Neural cell (in vitro differentiated cells): ENCODE measurements at regions not wholly inside any gene's neighbourhood (a gene's known extent, or its start where the extent isn't known, plus 50 kb on each side); places are given as distances from the start of the nearest gene placed in this dataset.

Source experiments
- H2AFZ ChIP-seq: fragments of 200-600, 300-800 bp; sonication (generic), shearing (Covaris generic); 2 replicates; pipeline ENCODE4 v1.6.0; 2014; ENCODE audit warnings: low read depth, mild to moderate bottlenecking, antibody characterized with exemption, low read length, moderate library complexity
- H3F3A ChIP-seq: fragments of 200-600 bp; shearing (Covaris generic); 2 replicates; pipeline ENCODE4 v1.6.1; 2016; ENCODE audit warnings: mild to moderate bottlenecking, moderate library complexity, mixed read lengths, antibody characterized with exemption, low read length; ENCODE audit not compliant: insufficient read depth, poor library complexity, severe bottlenecking
- H3K27ac ChIP-seq: fragments of 200-600, 300-800 bp; sonication (generic), shearing (Covaris generic); 2 replicates; pipeline ENCODE4 v1.5.1; 2014; ENCODE audit warnings: mild to moderate bottlenecking, low read length, moderate library complexity
- H3K27me3 ChIP-seq: fragments of 300-800, 200-600 bp; sonication (generic), shearing (Covaris generic); 2 replicates; pipeline ENCODE4 v1.6.0; 2014; ENCODE audit warnings: mild to moderate bottlenecking, low read depth, low read length, moderate library complexity; ENCODE audit not compliant: insufficient read depth
- H3K36me3 ChIP-seq: fragments of 300-800, 200-600 bp; sonication (generic), shearing (Covaris generic); 2 replicates; pipeline ENCODE4 v1.5.1; 2014; ENCODE audit warnings: mild to moderate bottlenecking, antibody characterized with exemption, low read length, moderate library complexity; ENCODE audit not compliant: insufficient read depth
- H3K4me2 ChIP-seq: fragments of 300-800, 200-600 bp; sonication (generic), shearing (Covaris generic); 2 replicates; pipeline ENCODE4 v1.6.0; 2014; ENCODE audit warnings: mild to moderate bottlenecking, low read length
- H3K4me3 ChIP-seq: fragments of 300-800, 200-600 bp; sonication (generic), shearing (Covaris generic); 2 replicates; pipeline ENCODE4 v1.5.1; 2014; ENCODE audit warnings: mild to moderate bottlenecking, low read length, moderate library complexity
- H3K79me2 ChIP-seq: fragments of 200-600 bp; shearing (Covaris generic); replicated peaks from 2 replicates; pipeline ENCODE4 v1.6.0; 2014; ENCODE audit warnings: mild to moderate bottlenecking, low read length, moderate library complexity; ENCODE audit not compliant: insufficient read depth
- H3K9ac ChIP-seq: fragments of 300-800, 200-600 bp; sonication (generic), shearing (Covaris generic); 2 replicates; pipeline ENCODE4 v1.6.1; 2016; ENCODE audit warnings: mild to moderate bottlenecking, low read length, mixed read lengths
- H3K9me2 ChIP-seq: fragments of 200-600 bp; shearing (Covaris generic); 2 replicates; pipeline ENCODE4 v1.6.1; 2016; ENCODE audit warnings: mild to moderate bottlenecking, low read length, mixed read lengths; ENCODE audit not compliant: insufficient read depth
- H3K9me3 ChIP-seq: fragments of 200-600, 300-800 bp; sonication (generic), shearing (Covaris generic); 2 replicates; pipeline ENCODE4 v1.6.1; 2016; ENCODE audit warnings: mild to moderate bottlenecking, mixed run types, low read length, moderate library complexity, mixed read lengths
- H4K20me1 ChIP-seq: fragments of 200-600 bp; shearing (Covaris generic); 2 replicates; pipeline ENCODE4 v1.6.1; 2016; ENCODE audit warnings: mild to moderate bottlenecking, mixed run types; ENCODE audit not compliant: insufficient read depth
- EP300 ChIP-seq: fragments of 450-650 bp; conservative IDR thresholded peaks from 2 replicates; pipeline ENCODE4 v1.6.1; 2014; ENCODE audit warnings: antibody characterized with exemption, mild to moderate bottlenecking, moderate library complexity; ENCODE audit not compliant: poor library complexity, severe bottlenecking
- EZH2 ChIP-seq: fragments of 200-600, 300-800 bp; shearing (Covaris generic), sonication (generic); IDR thresholded peaks from 2 replicates; pipeline ENCODE4 v1.6.1; 2014; ENCODE audit warnings: antibody characterized with exemption, low read length, borderline replicate concordance, mild to moderate bottlenecking; ENCODE audit not compliant: insufficient read depth, poor library complexity, severe bottlenecking
- MXI1 ChIP-seq: fragments of 450-650 bp; conservative IDR thresholded peaks from 2 replicates; pipeline ENCODE4 v1.6.1; 2014; ENCODE audit warnings: antibody characterized with exemption, mild to moderate bottlenecking; ENCODE audit not compliant: poor library complexity, severe bottlenecking
- POLR2AphosphoS5 ChIP-seq: IDR thresholded peaks from 2 replicates; pipeline ENCODE4 v1.6.1; 2012
- RAD21 ChIP-seq: fragments of 450-650 bp; conservative IDR thresholded peaks from 2 replicates; pipeline ENCODE4 v1.6.1; 2014; ENCODE audit warnings: antibody characterized with exemption, mild to moderate bottlenecking, moderate library complexity
- SMC3 ChIP-seq: fragments of 450-650 bp; conservative IDR thresholded peaks from 2 replicates; pipeline ENCODE4 v1.6.1; 2014; ENCODE audit warnings: antibody characterized with exemption, mild to moderate bottlenecking, moderate library complexity; ENCODE audit not compliant: poor library complexity
- TAF1 ChIP-seq: IDR thresholded peaks from 2 replicates; pipeline ENCODE4 v1.6.1; 2012; ENCODE audit warnings: low read depth
- TF ChIP-seq, protein P1 (sequence below): IDR thresholded peaks from 2 replicates; pipeline ENCODE4 v1.6.1; 2012; ENCODE audit warnings: borderline replicate concordance
- TF ChIP-seq, protein P2 (sequence below): fragments of 450-650 bp; IDR thresholded peaks from 2 replicates; pipeline ENCODE4 v1.5.1; 2014; ENCODE audit warnings: antibody characterized with exemption, mild to moderate bottlenecking, moderate library complexity; ENCODE audit not compliant: poor library complexity, severe bottlenecking

DNA sequence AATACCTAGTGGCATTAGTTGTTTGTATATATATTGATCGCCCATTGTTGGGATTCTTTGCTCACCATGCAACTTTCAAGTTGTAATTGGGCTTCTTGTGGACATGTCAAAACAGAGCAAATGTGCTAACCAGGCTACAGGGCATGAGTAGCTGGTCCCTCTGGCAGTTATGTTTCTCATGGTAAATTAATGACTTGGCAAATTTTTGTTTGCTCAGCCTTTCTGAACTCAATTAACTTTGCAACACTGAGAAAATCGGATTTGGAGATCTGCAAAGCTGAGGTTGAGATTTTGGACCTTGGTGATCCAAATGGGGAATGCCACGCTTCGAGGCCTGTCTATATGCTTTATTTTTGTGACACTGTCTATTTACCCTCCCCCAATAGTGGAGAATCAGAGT is 138.5 kb upstream of the PIRT start:
- H3F3A ChIP-seq, result no peaks in the 10 kb centered on the region
- no peaks in the 10 kb centered on the region for H3K79me2 ChIP-seq
- no peak overlapping the region for H2AFZ ChIP-seq
- no peak overlapping the region for H3K4me3 ChIP-seq
- no peak overlapping the region for H3K9ac ChIP-seq
- TF ChIP-seq POLR2AphosphoS5, result no peak
- TF ChIP-seq RAD21, result no peak
- TF ChIP-seq EP300, result no peak
- TF ChIP-seq, protein P1, sequence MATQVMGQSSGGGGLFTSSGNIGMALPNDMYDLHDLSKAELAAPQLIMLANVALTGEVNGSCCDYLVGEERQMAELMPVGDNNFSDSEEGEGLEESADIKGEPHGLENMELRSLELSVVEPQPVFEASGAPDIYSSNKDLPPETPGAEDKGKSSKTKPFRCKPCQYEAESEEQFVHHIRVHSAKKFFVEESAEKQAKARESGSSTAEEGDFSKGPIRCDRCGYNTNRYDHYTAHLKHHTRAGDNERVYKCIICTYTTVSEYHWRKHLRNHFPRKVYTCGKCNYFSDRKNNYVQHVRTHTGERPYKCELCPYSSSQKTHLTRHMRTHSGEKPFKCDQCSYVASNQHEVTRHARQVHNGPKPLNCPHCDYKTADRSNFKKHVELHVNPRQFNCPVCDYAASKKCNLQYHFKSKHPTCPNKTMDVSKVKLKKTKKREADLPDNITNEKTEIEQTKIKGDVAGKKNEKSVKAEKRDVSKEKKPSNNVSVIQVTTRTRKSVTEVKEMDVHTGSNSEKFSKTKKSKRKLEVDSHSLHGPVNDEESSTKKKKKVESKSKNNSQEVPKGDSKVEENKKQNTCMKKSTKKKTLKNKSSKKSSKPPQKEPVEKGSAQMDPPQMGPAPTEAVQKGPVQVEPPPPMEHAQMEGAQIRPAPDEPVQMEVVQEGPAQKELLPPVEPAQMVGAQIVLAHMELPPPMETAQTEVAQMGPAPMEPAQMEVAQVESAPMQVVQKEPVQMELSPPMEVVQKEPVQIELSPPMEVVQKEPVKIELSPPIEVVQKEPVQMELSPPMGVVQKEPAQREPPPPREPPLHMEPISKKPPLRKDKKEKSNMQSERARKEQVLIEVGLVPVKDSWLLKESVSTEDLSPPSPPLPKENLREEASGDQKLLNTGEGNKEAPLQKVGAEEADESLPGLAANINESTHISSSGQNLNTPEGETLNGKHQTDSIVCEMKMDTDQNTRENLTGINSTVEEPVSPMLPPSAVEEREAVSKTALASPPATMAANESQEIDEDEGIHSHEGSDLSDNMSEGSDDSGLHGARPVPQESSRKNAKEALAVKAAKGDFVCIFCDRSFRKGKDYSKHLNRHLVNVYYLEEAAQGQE, result no peak
- no peak for TF ChIP-seq MXI1
- TF ChIP-seq TAF1, result no peak
- TF ChIP-seq, protein P2, sequence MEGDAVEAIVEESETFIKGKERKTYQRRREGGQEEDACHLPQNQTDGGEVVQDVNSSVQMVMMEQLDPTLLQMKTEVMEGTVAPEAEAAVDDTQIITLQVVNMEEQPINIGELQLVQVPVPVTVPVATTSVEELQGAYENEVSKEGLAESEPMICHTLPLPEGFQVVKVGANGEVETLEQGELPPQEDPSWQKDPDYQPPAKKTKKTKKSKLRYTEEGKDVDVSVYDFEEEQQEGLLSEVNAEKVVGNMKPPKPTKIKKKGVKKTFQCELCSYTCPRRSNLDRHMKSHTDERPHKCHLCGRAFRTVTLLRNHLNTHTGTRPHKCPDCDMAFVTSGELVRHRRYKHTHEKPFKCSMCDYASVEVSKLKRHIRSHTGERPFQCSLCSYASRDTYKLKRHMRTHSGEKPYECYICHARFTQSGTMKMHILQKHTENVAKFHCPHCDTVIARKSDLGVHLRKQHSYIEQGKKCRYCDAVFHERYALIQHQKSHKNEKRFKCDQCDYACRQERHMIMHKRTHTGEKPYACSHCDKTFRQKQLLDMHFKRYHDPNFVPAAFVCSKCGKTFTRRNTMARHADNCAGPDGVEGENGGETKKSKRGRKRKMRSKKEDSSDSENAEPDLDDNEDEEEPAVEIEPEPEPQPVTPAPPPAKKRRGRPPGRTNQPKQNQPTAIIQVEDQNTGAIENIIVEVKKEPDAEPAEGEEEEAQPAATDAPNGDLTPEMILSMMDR, result no peak
- TF ChIP-seq SMC3, result no peak
- TF ChIP-seq EZH2, result no peak
- H3K9me2 ChIP-seq, result no peaks in the 10 kb centered on the region
- no peaks in the 10 kb centered on the region for H3K9me3 ChIP-seq
- H3K4me2 ChIP-seq, result no peak overlapping the region
- H3K27ac ChIP-seq, result no peak overlapping the region
- no peaks in the 10 kb centered on the region for H3K27me3 ChIP-seq
- H3K36me3 ChIP-seq, result no peaks in the 10 kb centered on the region
- no peaks in the 10 kb centered on the region for H4K20me1 ChIP-seq

DNA sequence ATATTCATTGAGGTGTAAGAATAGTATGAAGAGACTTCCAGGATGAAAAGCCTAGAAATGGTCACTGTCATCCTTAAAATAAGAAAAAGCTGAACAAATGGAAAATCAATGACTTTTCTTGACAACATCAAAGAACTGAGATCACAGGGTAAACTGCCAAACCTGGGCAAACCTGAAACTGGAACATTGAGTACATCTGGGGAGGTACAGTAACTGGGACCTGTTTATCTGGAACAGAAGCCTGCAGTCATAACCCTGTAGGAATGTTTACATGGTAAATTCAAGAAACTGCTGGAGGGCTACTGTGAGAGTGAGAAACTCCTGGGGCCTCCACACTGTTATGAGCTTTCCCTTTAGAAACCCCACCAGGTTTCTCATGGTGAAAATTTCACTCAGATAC is 130.1 kb upstream of the PIRT start:
- Histone ChIP-seq H3K9ac (no peak overlapping the region), H3K36me3 (no peaks in the 10 kb centered on the region), H3K4me2 (no peak overlapping the region), H3K27me3 (no peaks in the 10 kb centered on the region), H3F3A (no peaks in the 10 kb centered on the region), H3K9me3 (no peaks in the 10 kb centered on the region), H3K79me2 (no peaks in the 10 kb centered on the region), H3K27ac (no peak overlapping the region), H3K9me2 (no peaks in the 10 kb centered on the region), H4K20me1 (no peaks in the 10 kb centered on the region), H2AFZ (no peak overlapping the region), H3K4me3 (no peak overlapping the region)
- TF ChIP-seq TAF1, result no peak
- TF ChIP-seq POLR2AphosphoS5, result no peak
- TF ChIP-seq, protein P2, result no peak
